H1 (cell line): ENCODE measurements at regions not wholly inside any gene's neighbourhood (a gene's known extent, or its start where the extent isn't known, plus 50 kb on each side); places are given as distances from the start of the nearest gene placed in this dataset.

Experiments used
- CTCF ChIA-PET: fragments of 300-600 bp; sonication (Branson Sonifier 250); formaldehyde crosslinking; loops from one replicate; lab custom pipeline; 2021; ENCODE audit not compliant: partially characterized antibody; lab: Charles Lee
- POLR2A ChIA-PET: fragments of 300-600 bp; sonication (Branson Sonifier 250); formaldehyde crosslinking; loops from one replicate; lab custom pipeline; 2021; ENCODE audit warnings: inconsistent platforms; ENCODE audit not compliant: partially characterized antibody; lab: Charles Lee
- DNase-seq, 2 experiments: peaks; one replicate each; pipeline versions ENCODE4 v3.0.0 to v3.0.0-alpha.2; 2010 to 2022; ENCODE audit warnings: low spot score in 2 of 2, low read depth in 1 of 2, mixed read lengths in 1 of 2
- FAIRE-seq: peaks from 2 replicates; lab custom pipeline; 2011; peaks lifted over from hg19 to GRCh38; lab: Jason Lieb, UNC
- H2AFZ ChIP-seq: 2 replicates; pipeline ENCODE4 v1.8.1; 2012; ENCODE audit warnings: low read length, inconsistent platforms
- H2AK5ac ChIP-seq: 2 replicates; pipeline ENCODE4 v1.6.1; 2013; ENCODE audit warnings: low read depth, low read length
- H2BK120ac ChIP-seq: replicated peaks from 2 replicates; pipeline ENCODE3; 2013; ENCODE audit warnings: low read depth, low read length, inconsistent platforms
- H2BK12ac ChIP-seq: 2 replicates; pipeline ENCODE4 v1.6.1; 2013; ENCODE audit warnings: low read depth, low read length
- H2BK15ac ChIP-seq: 2 replicates; pipeline ENCODE4 v1.6.1; 2013; ENCODE audit warnings: low read length
- H2BK20ac ChIP-seq: 2 replicates; pipeline ENCODE4 v1.6.1; 2013; ENCODE audit warnings: low read length
- H2BK5ac ChIP-seq: 2 replicates; pipeline ENCODE4 v1.6.1; 2013; ENCODE audit warnings: low read depth, low read length
- H3K14ac ChIP-seq: 2 replicates; pipeline ENCODE4 v1.6.1; 2013; ENCODE audit warnings: inconsistent platforms; ENCODE audit not compliant: insufficient read length
- H3K18ac ChIP-seq: 2 replicates; pipeline ENCODE4 v1.6.1; 2013; ENCODE audit warnings: low read length; ENCODE audit errors: extremely low read depth
- H3K23ac ChIP-seq: 2 replicates; pipeline ENCODE4 v1.6.1; 2013; ENCODE audit warnings: inconsistent platforms; ENCODE audit not compliant: insufficient read length
- H3K23me2 ChIP-seq: 2 replicates; pipeline ENCODE4 v1.6.1; 2013; ENCODE audit warnings: low read depth, low read length
- H3K27ac ChIP-seq: 2 replicates; pipeline ENCODE4 v1.6.1; 2011; ENCODE audit warnings: low read depth, low read length, inconsistent platforms
- H3K27me3 ChIP-seq, 4 experiments: replicated peaks in 1 of 4; 1 replicate in 1 of 4; 2 replicates in 3 of 4; pipeline versions ENCODE4 v1.6.1 to v1.8.1; 2011 to 2013; ENCODE audit warnings: low read length in 3 of 4, mild to moderate bottlenecking in 3 of 4, inconsistent platforms in 2 of 4, mixed read lengths in 2 of 4, moderate library complexity in 1 of 4; ENCODE audit not compliant: control insufficient read depth in 3 of 4, insufficient read depth in 3 of 4; ENCODE audit errors: extremely low read depth in 1 of 4
- H3K36me3 ChIP-seq, 4 experiments: 2 replicates each; pipeline versions ENCODE4 v1.6.1 to v1.8.1; 2011 to 2013; ENCODE audit warnings: mild to moderate bottlenecking in 4 of 4, low read length in 3 of 4, moderate library complexity in 2 of 4, control low read depth in 1 of 4, inconsistent platforms in 1 of 4; ENCODE audit not compliant: insufficient read depth in 4 of 4, control insufficient read depth in 2 of 4
- H3K4ac ChIP-seq: replicated peaks from 2 replicates; pipeline ENCODE3; 2013; ENCODE audit warnings: low read length, low read depth, mixed read lengths, inconsistent platforms; ENCODE audit not compliant: insufficient read length
- H3K4me1 ChIP-seq, 4 experiments: replicated peaks in 1 of 4; 1 replicate in 1 of 4; 2 replicates in 3 of 4; pipeline versions ENCODE4 v1.6.1 to v1.8.1; 2011 to 2013; ENCODE audit warnings: low read length in 3 of 4, inconsistent platforms in 2 of 4, mixed read lengths in 1 of 4; ENCODE audit not compliant: insufficient read depth in 4 of 4, control insufficient read depth in 3 of 4
- H3K4me2 ChIP-seq, 2 experiments: 2 replicates each; pipeline versions ENCODE4 v1.6.1 to v1.8.1; 2011 to 2013; ENCODE audit warnings: low read depth in 2 of 2, low read length in 2 of 2, control low read depth in 1 of 2, inconsistent platforms in 1 of 2, mild to moderate bottlenecking in 1 of 2; ENCODE audit not compliant: insufficient read depth in 1 of 2
- H3K4me3 ChIP-seq, 4 experiments: fragments of 200-600, 300-600 bp in 1 of 4; sonication (generic), shearing (Covaris generic), sonication (Bioruptor Twin) in 1 of 4; 2 replicates each; pipeline versions ENCODE4 v1.5.1 to v1.8.1; 2011 to 2016; ENCODE audit warnings: low read length in 4 of 4, low read depth in 3 of 4, control low read depth in 2 of 4, inconsistent platforms in 2 of 4, mild to moderate bottlenecking in 2 of 4, mixed read lengths in 1 of 4, moderate library complexity in 1 of 4; ENCODE audit not compliant: insufficient read depth in 2 of 4; ENCODE audit errors: extremely low read depth in 1 of 4
- H3K56ac ChIP-seq: replicated peaks from 2 replicates; pipeline ENCODE3; 2013; ENCODE audit warnings: low read depth, mild to moderate bottlenecking, mixed read lengths, low read length, inconsistent platforms; ENCODE audit not compliant: insufficient read length
- H3K79me1 ChIP-seq: 2 replicates; pipeline ENCODE4 v1.6.1; 2013; ENCODE audit warnings: low read depth, low read length, control low read depth
- H3K79me2 ChIP-seq, 2 experiments: 2 replicates each; pipeline versions ENCODE4 v1.6.1 to v1.8.1; 2012 to 2013; ENCODE audit warnings: low read length in 2 of 2, mild to moderate bottlenecking in 2 of 2, inconsistent platforms in 1 of 2; ENCODE audit not compliant: insufficient read depth in 2 of 2, control insufficient read depth in 1 of 2
- H3K9ac ChIP-seq, 4 experiments: replicated peaks in 1 of 4; 1 replicate in 1 of 4; 2 replicates in 3 of 4; pipeline versions ENCODE4 v1.6.1 to v1.8.1; 2011 to 2013; ENCODE audit warnings: low read depth in 3 of 4, low read length in 3 of 4, control low read depth in 2 of 4, mild to moderate bottlenecking in 2 of 4, moderate library complexity in 2 of 4, inconsistent platforms in 1 of 4; ENCODE audit errors: extremely low read depth in 1 of 4
- H3K9me3 ChIP-seq, 2 experiments: 2 replicates each; pipeline versions ENCODE4 v1.6.1 to v1.8.1; 2012 to 2013; ENCODE audit warnings: mild to moderate bottlenecking in 2 of 2, moderate library complexity in 2 of 2, control low read depth in 1 of 2, inconsistent platforms in 1 of 2, low read depth in 1 of 2, low read length in 1 of 2, mixed read lengths in 1 of 2; ENCODE audit not compliant: insufficient read depth in 2 of 2
- H4K20me1 ChIP-seq, 2 experiments: replicated peaks in 1 of 2; 2 replicates each; pipeline versions ENCODE3 to v1.8.1; 2011 to 2013; ENCODE audit warnings: inconsistent platforms in 2 of 2, low read length in 2 of 2, mild to moderate bottlenecking in 1 of 2; ENCODE audit not compliant: insufficient read depth in 2 of 2, control insufficient read depth in 1 of 2
- H4K5ac ChIP-seq: 2 replicates; pipeline ENCODE4 v1.6.1; 2013; ENCODE audit warnings: low read length, low read depth, mixed read lengths, inconsistent platforms; ENCODE audit not compliant: insufficient read length
- H4K8ac ChIP-seq: 2 replicates; pipeline ENCODE4 v1.8.0; 2013; ENCODE audit warnings: mild to moderate bottlenecking, moderate library complexity, low read length, inconsistent platforms; ENCODE audit not compliant: insufficient read depth; ENCODE audit errors: extremely low read depth
- H4K91ac ChIP-seq: replicated peaks from 2 replicates; pipeline ENCODE3; 2013; ENCODE audit warnings: low read length, mixed read lengths, inconsistent platforms; ENCODE audit not compliant: insufficient read length
- ATF2 ChIP-seq: IDR thresholded peaks from 2 replicates; pipeline ENCODE4 v1.6.1; 2012; ENCODE audit warnings: low read length, inconsistent platforms
- ATF3 ChIP-seq: IDR thresholded peaks from 2 replicates; pipeline ENCODE4 v1.6.1; 2011; ENCODE audit warnings: low read depth, mild to moderate bottlenecking, low read length; ENCODE audit not compliant: insufficient read depth
- CTBP2 ChIP-seq: IDR thresholded peaks from 2 replicates; pipeline ENCODE4 v1.7.0; 2011; ENCODE audit warnings: borderline replicate concordance, mild to moderate bottlenecking, moderate library complexity, mixed read lengths, low read length; ENCODE audit not compliant: insufficient read depth, insufficient read length
- EGR1 ChIP-seq: IDR thresholded peaks from 2 replicates; pipeline ENCODE4 v1.6.1; 2011; ENCODE audit warnings: low read depth, low read length, borderline replicate concordance
- GTF2F1 ChIP-seq: IDR thresholded peaks from 2 replicates; pipeline ENCODE4 v1.6.1; 2012; ENCODE audit warnings: low read depth, low read length, improper control_type of control experiment, borderline replicate concordance
- HDAC6 ChIP-seq: IDR thresholded peaks from one replicate; pipeline ENCODE4 v1.7.1; 2012; ENCODE audit warnings: low read depth, mild to moderate bottlenecking, inconsistent platforms, low read length, moderate library complexity
- MAX ChIP-seq: IDR thresholded peaks from 2 replicates; pipeline ENCODE4 v1.6.1; 2012; ENCODE audit warnings: inconsistent platforms
- NRF1 ChIP-seq: IDR thresholded peaks from 2 replicates; pipeline ENCODE4 v1.6.1; 2011; ENCODE audit warnings: mild to moderate bottlenecking, low read depth, low read length, improper control_type of control experiment
- POLR2A ChIP-seq, 2 experiments: IDR thresholded peaks; 1 replicate in 1 of 2; 2 replicates in 1 of 2; pipeline ENCODE4 v1.6.1; 2011; ENCODE audit warnings: low read depth in 2 of 2, low read length in 2 of 2, mild to moderate bottlenecking in 2 of 2; ENCODE audit errors: control extremely low read depth in 1 of 2
- POU5F1 ChIP-seq: IDR thresholded peaks from 2 replicates; pipeline ENCODE4 v1.6.1; 2011; ENCODE audit warnings: low read depth, mild to moderate bottlenecking, low read length, moderate library complexity
- RNF2 ChIP-seq: fragments of 200-900, 300-1000 bp; sonication (generic); IDR thresholded peaks from 2 replicates; pipeline ENCODE4 v1.7.1; 2016; ENCODE audit warnings: borderline replicate concordance, low read depth, mild to moderate bottlenecking, antibody characterized with exemption, low read length; ENCODE audit not compliant: poor library complexity, severe bottlenecking; ENCODE audit errors: missing control alignments
- SIX5 ChIP-seq: IDR thresholded peaks from 2 replicates; pipeline ENCODE4 v1.6.1; 2011; ENCODE audit warnings: mild to moderate bottlenecking, low read depth, low read length
- WGBS, 2 experiments: shearing (Covaris generic) in 1 of 2; methylation state at CpG; one replicate each; pipeline versions ENCODE4 v1.1.6 to v1.1.7; 2013 to 2015; ENCODE audit warnings: low lambda C conversion rate in 2 of 2, mixed read lengths in 2 of 2, inconsistent platforms in 1 of 2, low coverage in 1 of 2, missing lambda C conversion rate in 1 of 2; ENCODE audit not compliant: insufficient replicate concordance in 2 of 2, insufficient coverage in 1 of 2, insufficient read length in 1 of 2; ENCODE audit errors: extremely low coverage in 1 of 2, missing lambda C conversion rate in 1 of 2; 5-methylcytosine and 5-hydroxymethylcytosine counted together

- no peaks in the 10 kb centered on the region for H3K4me1 ChIP-seq
- H2AFZ ChIP-seq, result no peak overlapping the region
- H4K5ac ChIP-seq, result no peak overlapping the region
- 88% methylated on average over 5 of the region's 5 CpGs; no CpG with 5 or more reads in 1 of the 2 experiments for WGBS, 2 experiments
- H3K9me3 ChIP-seq, result no peaks in the 10 kb centered on the region
- no peak overlapping the region for H3K9ac ChIP-seq
- H3K23me2 ChIP-seq, result no peaks in the 10 kb centered on the region
- no peak overlapping the region for H4K91ac ChIP-seq
- no peak overlapping the region for H3K14ac ChIP-seq
- H3K4me2 ChIP-seq, result no peak overlapping the region
- DNase-seq (no peak), FAIRE-seq (no peak)
- H2BK120ac ChIP-seq, result no peak overlapping the region
- no peak overlapping the region for H2BK15ac ChIP-seq
- no peak overlapping the region for H3K27ac ChIP-seq
- H3K4me3 ChIP-seq, result no peak overlapping the region
- no peaks in the 10 kb centered on the region for H3K79me2 ChIP-seq
- H3K23ac ChIP-seq, result no peak overlapping the region
- no peak overlapping the region for H2AK5ac ChIP-seq
- H3K18ac ChIP-seq, result no peak overlapping the region
- ChIA-PET CTCF (interaction anchor here (0.7 to 2.6 kb wide), 2 partner anchors 15 to 39 kb away, joined by 5 to 10 read pairs; no protein-coding TSS in a partner anchor), POLR2A (no interaction called here)
- no peaks in the 10 kb centered on the region for H3K36me3 ChIP-seq
- H4K20me1 ChIP-seq, result no peaks in the 10 kb centered on the region
- no peak overlapping the region for H2BK5ac ChIP-seq
- no peak overlapping the region for H3K4ac ChIP-seq
- H3K56ac ChIP-seq, result no peak overlapping the region
- no peak overlapping the region for H2BK12ac ChIP-seq
- H4K8ac ChIP-seq, result no peak overlapping the region
- H2BK20ac ChIP-seq, result no peak overlapping the region
- H3K79me1 ChIP-seq, result no peaks in the 10 kb centered on the region
- H3K27me3 ChIP-seq, result peaks cover 0 to 6% (median 0%) of the 10 kb centered on the region in 4 experiments; a peak in 2 of 7 replicates
- TF ChIP-seq EGR1 (no peak), MAX (no peak), GTF2F1 (no peak), NRF1 (no peak), SIX5 (no peak), ATF3 (no peak), RNF2 (no peak), ATF2 (no peak), POU5F1 (no peak), CTBP2 (no peak), POLR2A (IDR thresholded peaks at IDR 0.05; ENCODE audit: control extremely low read depth in 1 of 2, low read depth in 2 of 2, low read length in 2 of 2) (no peak), HDAC6 (no peak)
Measured at GRCh38 chr20:1761598-1761997, 104.0 kb upstream of the SIRPG start.
